ENCODE measurements at regions not wholly inside any gene's neighbourhood (a gene's known extent, or its start where the extent isn't known, plus 50 kb on each side); places are given as distances from the start of the nearest gene placed in this dataset.

DNA sequence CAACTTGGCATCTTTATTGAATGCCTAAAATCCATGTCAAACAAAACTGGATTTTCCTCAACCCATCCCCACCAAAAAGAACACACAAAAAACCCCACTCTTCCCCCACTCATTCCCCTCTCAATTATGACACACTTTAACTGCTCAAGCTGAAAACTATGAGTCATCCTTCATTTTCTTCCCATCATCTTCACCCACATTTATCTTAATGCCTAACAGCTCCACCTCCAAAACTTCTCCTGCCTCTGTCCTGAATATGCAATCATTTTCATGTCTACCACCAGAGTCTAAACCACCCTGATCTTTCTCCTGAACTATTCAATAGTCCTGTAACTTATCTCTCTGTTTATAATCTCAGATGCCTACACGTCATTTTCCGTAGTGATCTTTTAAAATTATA is 239.7 kb downstream of the BCAT1 start:
- Histone ChIP-seq H2AFZ (ENCODE audit: low read length) (no peak overlapping the region), H3K27me3 (ENCODE audit: insufficient read depth, low read length) (no peaks in the 10 kb centered on the region)

DNA sequence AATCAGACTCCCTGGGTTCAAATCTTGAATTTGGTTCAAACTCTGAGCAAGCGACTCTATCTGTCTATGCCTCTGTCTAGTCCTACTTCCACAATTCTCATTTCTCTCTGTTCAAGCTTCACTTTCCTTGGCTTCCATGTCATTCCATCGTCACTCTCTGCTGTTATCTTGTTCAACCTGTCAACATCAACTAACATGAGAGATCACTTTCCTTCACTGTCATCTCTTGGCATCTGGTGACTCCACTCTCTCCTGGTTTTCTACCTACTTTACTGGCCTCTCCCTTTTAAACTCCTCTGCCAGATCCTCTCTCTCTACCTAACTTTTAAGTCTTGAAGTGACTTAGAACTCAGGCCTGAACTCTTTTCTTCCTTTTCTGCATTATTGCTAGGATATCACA is 240.2 kb downstream of the BCAT1 start:
- H3K9ac ChIP-seq (ENCODE audit: low read length) = no peak overlapping the region
- H3K4me2 ChIP-seq (ENCODE audit: low read length) = no peak overlapping the region
- no peaks in the 10 kb centered on the region for H3K4me1 ChIP-seq (ENCODE audit: insufficient read depth, low read length, severe bottlenecking)
- TF ChIP-seq, protein P1, sequence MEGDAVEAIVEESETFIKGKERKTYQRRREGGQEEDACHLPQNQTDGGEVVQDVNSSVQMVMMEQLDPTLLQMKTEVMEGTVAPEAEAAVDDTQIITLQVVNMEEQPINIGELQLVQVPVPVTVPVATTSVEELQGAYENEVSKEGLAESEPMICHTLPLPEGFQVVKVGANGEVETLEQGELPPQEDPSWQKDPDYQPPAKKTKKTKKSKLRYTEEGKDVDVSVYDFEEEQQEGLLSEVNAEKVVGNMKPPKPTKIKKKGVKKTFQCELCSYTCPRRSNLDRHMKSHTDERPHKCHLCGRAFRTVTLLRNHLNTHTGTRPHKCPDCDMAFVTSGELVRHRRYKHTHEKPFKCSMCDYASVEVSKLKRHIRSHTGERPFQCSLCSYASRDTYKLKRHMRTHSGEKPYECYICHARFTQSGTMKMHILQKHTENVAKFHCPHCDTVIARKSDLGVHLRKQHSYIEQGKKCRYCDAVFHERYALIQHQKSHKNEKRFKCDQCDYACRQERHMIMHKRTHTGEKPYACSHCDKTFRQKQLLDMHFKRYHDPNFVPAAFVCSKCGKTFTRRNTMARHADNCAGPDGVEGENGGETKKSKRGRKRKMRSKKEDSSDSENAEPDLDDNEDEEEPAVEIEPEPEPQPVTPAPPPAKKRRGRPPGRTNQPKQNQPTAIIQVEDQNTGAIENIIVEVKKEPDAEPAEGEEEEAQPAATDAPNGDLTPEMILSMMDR (IDR thresholded peaks at IDR 0.05; ENCODE audit: low read length) = no peak
- TF ChIP-seq EZH2 (IDR thresholded peaks at IDR 0.05; ENCODE audit: borderline replicate concordance, low read length) = no peak
- H3K27me3 ChIP-seq (ENCODE audit: insufficient read depth, low read length) = no peaks in the 10 kb centered on the region
- no peaks in the 10 kb centered on the region for H4K20me1 ChIP-seq (ENCODE audit: insufficient read depth, low read length)
- H3K36me3 ChIP-seq (ENCODE audit: insufficient read depth, low read length) = no peaks in the 10 kb centered on the region
- no peaks in the 10 kb centered on the region for H3K9me3 ChIP-seq (ENCODE audit: low read length)
- H2AFZ ChIP-seq (ENCODE audit: low read length) = no peak overlapping the region
- H3K27ac ChIP-seq (ENCODE audit: low read depth, low read length, poor library complexity, severe bottlenecking) = no peak overlapping the region
- no peaks in the 10 kb centered on the region for H3K9me2 ChIP-seq (ENCODE audit: low read depth, low read length)
- no peak overlapping the region for H3K4me3 ChIP-seq (ENCODE audit: low read depth, low read length, poor library complexity, severe bottlenecking)
- no peaks in the 10 kb centered on the region for H3F3A ChIP-seq (ENCODE audit: insufficient read depth, low read length)
- H3K79me2 ChIP-seq (ENCODE audit: insufficient read depth, low read length) = no peaks in the 10 kb centered on the region

More for the DNA sequence above, 239.7 kb downstream of the BCAT1 start:
- H3K9me2 ChIP-seq (ENCODE audit: low read depth, low read length) = no peaks in the 10 kb centered on the region
- H3K4me2 ChIP-seq (ENCODE audit: low read length) = no peak overlapping the region
- no peaks in the 10 kb centered on the region for H3K9me3 ChIP-seq (ENCODE audit: low read length)
- H3K27ac ChIP-seq (ENCODE audit: low read depth, low read length, poor library complexity, severe bottlenecking) = no peak overlapping the region
- H3F3A ChIP-seq (ENCODE audit: insufficient read depth, low read length) = no peaks in the 10 kb centered on the region
- H3K4me1 ChIP-seq (ENCODE audit: insufficient read depth, low read length, severe bottlenecking) = no peaks in the 10 kb centered on the region
- no peaks in the 10 kb centered on the region for H3K79me2 ChIP-seq (ENCODE audit: insufficient read depth, low read length)
- no peak overlapping the region for H3K4me3 ChIP-seq (ENCODE audit: low read depth, low read length, poor library complexity, severe bottlenecking)
- TF ChIP-seq, protein P1 (IDR thresholded peaks at IDR 0.05; ENCODE audit: low read length) = no peak
- no peak for TF ChIP-seq EZH2 (IDR thresholded peaks at IDR 0.05; ENCODE audit: borderline replicate concordance, low read length)
- no peaks in the 10 kb centered on the region for H4K20me1 ChIP-seq (ENCODE audit: insufficient read depth, low read length)
- H3K36me3 ChIP-seq (ENCODE audit: insufficient read depth, low read length) = no peaks in the 10 kb centered on the region
- no peak overlapping the region for H3K9ac ChIP-seq (ENCODE audit: low read length)

GRCh38 chr12:24708043-24708442 is 240.9 kb downstream of the BCAT1 start:
- Histone ChIP-seq H3K4me1 (ENCODE audit: insufficient read depth, low read length, severe bottlenecking) (no peaks in the 10 kb centered on the region), H3K4me2 (ENCODE audit: low read length) (no peak overlapping the region)

More at GRCh38 chr12:24708043-24708442, 240.9 kb downstream of the BCAT1 start:
- H3K79me2 ChIP-seq (ENCODE audit: insufficient read depth, low read length) = no peaks in the 10 kb centered on the region
- no peak overlapping the region for H3K9ac ChIP-seq (ENCODE audit: low read length)
- H3K27me3 ChIP-seq (ENCODE audit: insufficient read depth, low read length) = no peaks in the 10 kb centered on the region
- H4K20me1 ChIP-seq (ENCODE audit: insufficient read depth, low read length) = no peaks in the 10 kb centered on the region
- no peaks in the 10 kb centered on the region for H3K9me3 ChIP-seq (ENCODE audit: low read length)
- H3K27ac ChIP-seq (ENCODE audit: low read depth, low read length, poor library complexity, severe bottlenecking) = no peak overlapping the region
- H3K4me3 ChIP-seq (ENCODE audit: low read depth, low read length, poor library complexity, severe bottlenecking) = no peak overlapping the region
- H2AFZ ChIP-seq (ENCODE audit: low read length) = no peak overlapping the region
- H3K9me2 ChIP-seq (ENCODE audit: low read depth, low read length) = no peaks in the 10 kb centered on the region
- H3K36me3 ChIP-seq (ENCODE audit: insufficient read depth, low read length) = no peaks in the 10 kb centered on the region
- TF ChIP-seq, protein P1 (IDR thresholded peaks at IDR 0.05; ENCODE audit: low read length) = no peak
- no peak for TF ChIP-seq EZH2 (IDR thresholded peaks at IDR 0.05; ENCODE audit: borderline replicate concordance, low read length)
- H3F3A ChIP-seq (ENCODE audit: insufficient read depth, low read length) = no peaks in the 10 kb centered on the region
